Posterior cingulate gyrus (tissue), 11 donors: ENCODE measurements at regions not wholly inside any gene's neighbourhood (a gene's known extent, or its start where the extent isn't known, plus 50 kb on each side); places are given as distances from the start of the nearest gene placed in this dataset.
A peak's percentile ranks its signal among the peaks of the same experiment; 100 is the strongest.
"Not testable (repeated sequence)": the region's sequence is repeated elsewhere in the genome, so short reads cannot be mapped to it uniquely, and the experiment has no call there.

ENCODE experiments used
- DNase-seq, 10 donors: peaks; one replicate each; pipeline versions ENCODE4 v3.0.0 to v3.0.0-alpha.2; 2020 to 2021; ENCODE audit warnings: mixed read lengths in 3 of 10
- intact Hi-C: fragments of 100-400 bp; cut with DNase I; formaldehyde crosslinking; loops from one replicate; pipeline ENCODE4 v1.15.1; 2023

GRCh38 chr14:65833267-65833880, 420.8 kb downstream of the FUT8 start:
- intact Hi-C loops = no loop called here
- DNase-seq = no peak

- intact Hi-C loops = no loop called here
- no peak for DNase-seq
These were observed 421.5 kb downstream of the FUT8 start for GRCh38 chr14:65834051-65834450.

- intact Hi-C loops = no loop called here
- no peak for DNase-seq
These were observed 422.3 kb downstream of the FUT8 start for GRCh38 chr14:65834812-65835211.

GRCh38 chr14:65835501-65835900, 423.0 kb downstream of the FUT8 start:
- intact Hi-C loops = no loop called here
- no peak for DNase-seq

- intact Hi-C loops = no loop called here
- DNase-seq = no peak
These were observed 426.0 kb downstream of the FUT8 start for GRCh38 chr14:65838565-65838964.

- DNase-seq = no peak
- intact Hi-C loops = no loop called here
These were observed 427.7 kb downstream of the FUT8 start for GRCh38 chr14:65840118-65840751.

- no peak for DNase-seq
- intact Hi-C loops = no loop called here
These were observed 428.3 kb downstream of the FUT8 start for GRCh38 chr14:65840786-65841185.

- no peak for DNase-seq
- intact Hi-C loops = no loop called here
These were observed 433.8 kb downstream of the FUT8 start for GRCh38 chr14:65846196-65846868.

- intact Hi-C loops = no loop called here
- no peak for DNase-seq
These were observed 434.7 kb downstream of the FUT8 start for GRCh38 chr14:65847075-65847847.

GRCh38 chr14:65847931-65848330, 435.4 kb downstream of the FUT8 start:
- DNase-seq, intact Hi-C loops: not testable (repeated sequence)

- no peak for DNase-seq
- intact Hi-C loops = no loop called here
These were observed 436.6 kb downstream of the FUT8 start for GRCh38 chr14:65849091-65849490.

GRCh38 chr14:65849558-65849957, 437.0 kb downstream of the FUT8 start:
- intact Hi-C loops = no loop called here
- no peak for DNase-seq

- intact Hi-C loops = no loop called here
- peak in 2 of 10 donors; percentile 19 to 75 for DNase-seq
These were observed 438.1 kb downstream of the FUT8 start for GRCh38 chr14:65850429-65851135.

- intact Hi-C loops = no loop called here
- DNase-seq = no peak
These were observed 440.2 kb downstream of the FUT8 start for GRCh38 chr14:65852689-65853088.

GRCh38 chr14:65853407-65853955, 441.0 kb downstream of the FUT8 start:
- no peak for DNase-seq
- intact Hi-C loops = no loop called here

GRCh38 chr14:65854215-65854614, 441.7 kb downstream of the FUT8 start:
- intact Hi-C loops = no loop called here
- DNase-seq = no peak

GRCh38 chr14:65860956-65861611, 448.6 kb downstream of the FUT8 start:
- intact Hi-C loops = no loop called here
- no peak for DNase-seq

GRCh38 chr14:65864549-65864948, 452.0 kb downstream of the FUT8 start:
- no peak for DNase-seq
- intact Hi-C loops = no loop called here

- DNase-seq = no peak
- intact Hi-C loops = no loop called here
These were observed 452.5 kb downstream of the FUT8 start for GRCh38 chr14:65864984-65865383.

- intact Hi-C loops = no loop called here
- DNase-seq = no peak
These were observed 453.9 kb downstream of the FUT8 start for GRCh38 chr14:65866448-65866847.
